HepG2 (cell line): ENCODE measurements at regions not wholly inside any gene's neighbourhood (a gene's known extent, or its start where the extent isn't known, plus 50 kb on each side); places are given as distances from the start of the nearest gene placed in this dataset.

ENCODE experiments used
- HMG20A ChIP-seq: IDR thresholded peaks from 2 replicates; pipeline ENCODE4 v1.6.1; 2016; ENCODE audit warnings: borderline replicate concordance
- JUN ChIP-seq: sonication (generic); formaldehyde crosslinking; IDR thresholded peaks from 2 replicates; pipeline ENCODE4 v1.4.0; 2020; ENCODE audit warnings: mild to moderate bottlenecking, missing genetic modification reagents
- MXD4 ChIP-seq: IDR thresholded peaks from 2 replicates; pipeline ENCODE4 v1.6.1; 2016; ENCODE audit warnings: mild to moderate bottlenecking, missing biosample characterization, missing genetic modification reagents
- POLR2A ChIP-seq, 2 experiments: IDR thresholded peaks; 2 replicates each; pipeline ENCODE4 v1.6.1; 2011; ENCODE audit warnings: low read depth in 2 of 2, low read length in 2 of 2, mild to moderate bottlenecking in 1 of 2, moderate library complexity in 1 of 2; ENCODE audit not compliant: insufficient read depth in 1 of 2
- TARDBP ChIP-seq: sonication (generic); formaldehyde crosslinking; IDR thresholded peaks from 2 replicates; pipeline ENCODE4 v1.8.0; 2022; ENCODE audit warnings: mild to moderate bottlenecking, missing genetic modification reagents
- ZNF563 ChIP-seq: sonication (generic); formaldehyde crosslinking; IDR thresholded peaks from 2 replicates; pipeline ENCODE4 v1.8.0; 2022; ENCODE audit warnings: mild to moderate bottlenecking, moderate library complexity, missing genetic modification reagents
- ZNF660 ChIP-seq: sonication (generic); formaldehyde crosslinking; IDR thresholded peaks from 2 replicates; pipeline ENCODE4 v1.5.1; 2020; ENCODE audit warnings: mild to moderate bottlenecking, low read depth, missing genetic modification reagents, borderline replicate concordance
- TF ChIP-seq, protein P1 (sequence below): sonication (generic); formaldehyde crosslinking; IDR thresholded peaks from 2 replicates; pipeline ENCODE4 v1.4.0; 2020; ENCODE audit warnings: mild to moderate bottlenecking, missing genetic modification reagents
- TF ChIP-seq, protein P2 (sequence below): sonication (generic); formaldehyde crosslinking; IDR thresholded peaks from 2 replicates; pipeline ENCODE4 v1.5.0; 2020; ENCODE audit warnings: mild to moderate bottlenecking, missing genetic modification reagents, moderate library complexity

- no peak for TF ChIP-seq JUN (CRISPR knock-in tag)
- TF ChIP-seq ZNF660, result no peak
- TF ChIP-seq TARDBP (CRISPR knock-in tag), result no peak
- no peak for TF ChIP-seq MXD4 (CRISPR knock-in tag)
- no peak for TF ChIP-seq HMG20A
- TF ChIP-seq ZNF563, result no peak
- TF ChIP-seq, protein P1, sequence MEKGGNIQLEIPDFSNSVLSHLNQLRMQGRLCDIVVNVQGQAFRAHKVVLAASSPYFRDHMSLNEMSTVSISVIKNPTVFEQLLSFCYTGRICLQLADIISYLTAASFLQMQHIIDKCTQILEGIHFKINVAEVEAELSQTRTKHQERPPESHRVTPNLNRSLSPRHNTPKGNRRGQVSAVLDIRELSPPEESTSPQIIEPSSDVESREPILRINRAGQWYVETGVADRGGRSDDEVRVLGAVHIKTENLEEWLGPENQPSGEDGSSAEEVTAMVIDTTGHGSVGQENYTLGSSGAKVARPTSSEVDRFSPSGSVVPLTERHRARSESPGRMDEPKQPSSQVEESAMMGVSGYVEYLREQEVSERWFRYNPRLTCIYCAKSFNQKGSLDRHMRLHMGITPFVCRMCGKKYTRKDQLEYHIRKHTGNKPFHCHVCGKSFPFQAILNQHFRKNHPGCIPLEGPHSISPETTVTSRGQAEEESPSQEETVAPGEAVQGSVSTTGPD, result no peak
- TF ChIP-seq POLR2A (IDR thresholded peaks at IDR 0.05; ENCODE audit: insufficient read depth in 1 of 2, low read depth in 2 of 2, low read length in 2 of 2), result no peak
- TF ChIP-seq, protein P2, sequence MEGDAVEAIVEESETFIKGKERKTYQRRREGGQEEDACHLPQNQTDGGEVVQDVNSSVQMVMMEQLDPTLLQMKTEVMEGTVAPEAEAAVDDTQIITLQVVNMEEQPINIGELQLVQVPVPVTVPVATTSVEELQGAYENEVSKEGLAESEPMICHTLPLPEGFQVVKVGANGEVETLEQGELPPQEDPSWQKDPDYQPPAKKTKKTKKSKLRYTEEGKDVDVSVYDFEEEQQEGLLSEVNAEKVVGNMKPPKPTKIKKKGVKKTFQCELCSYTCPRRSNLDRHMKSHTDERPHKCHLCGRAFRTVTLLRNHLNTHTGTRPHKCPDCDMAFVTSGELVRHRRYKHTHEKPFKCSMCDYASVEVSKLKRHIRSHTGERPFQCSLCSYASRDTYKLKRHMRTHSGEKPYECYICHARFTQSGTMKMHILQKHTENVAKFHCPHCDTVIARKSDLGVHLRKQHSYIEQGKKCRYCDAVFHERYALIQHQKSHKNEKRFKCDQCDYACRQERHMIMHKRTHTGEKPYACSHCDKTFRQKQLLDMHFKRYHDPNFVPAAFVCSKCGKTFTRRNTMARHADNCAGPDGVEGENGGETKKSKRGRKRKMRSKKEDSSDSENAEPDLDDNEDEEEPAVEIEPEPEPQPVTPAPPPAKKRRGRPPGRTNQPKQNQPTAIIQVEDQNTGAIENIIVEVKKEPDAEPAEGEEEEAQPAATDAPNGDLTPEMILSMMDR, result no peak
Observed at GRCh38 chr10:43806831-43807640, 158.4 kb upstream of the ZNF32 start.
